ENCODE measurements at regions not wholly inside any gene's neighbourhood (a gene's known extent, or its start where the extent isn't known, plus 50 kb on each side); places are given as distances from the start of the nearest gene placed in this dataset.
"Not testable (repeated sequence)": the region's sequence is repeated elsewhere in the genome, so short reads cannot be mapped to it uniquely, and the experiment has no call there.

GRCh38 chr9:29176786-29177185 lies 1603.5 kb upstream of the C9orf72 start:
- intact Hi-C loops (cut with micrococcal nuclease), result no loop called here
- H3K4me3 Mint-ChIP-seq, result no peak overlapping the region
- H3K4me1 Mint-ChIP-seq (ENCODE audit: low read depth), result no peaks in the 10 kb centered on the region
- no peaks in the 10 kb centered on the region for H3K36me3 Mint-ChIP-seq (ENCODE audit: low read depth)
- DNase-seq (ENCODE audit: low spot score), result no peak
- H3K27me3 Mint-ChIP-seq (ENCODE audit: insufficient read depth), result no peaks in the 10 kb centered on the region
- H3K9me3 Mint-ChIP-seq, result no peaks in the 10 kb centered on the region
- H3K27ac Mint-ChIP-seq, result no peak overlapping the region

DNA sequence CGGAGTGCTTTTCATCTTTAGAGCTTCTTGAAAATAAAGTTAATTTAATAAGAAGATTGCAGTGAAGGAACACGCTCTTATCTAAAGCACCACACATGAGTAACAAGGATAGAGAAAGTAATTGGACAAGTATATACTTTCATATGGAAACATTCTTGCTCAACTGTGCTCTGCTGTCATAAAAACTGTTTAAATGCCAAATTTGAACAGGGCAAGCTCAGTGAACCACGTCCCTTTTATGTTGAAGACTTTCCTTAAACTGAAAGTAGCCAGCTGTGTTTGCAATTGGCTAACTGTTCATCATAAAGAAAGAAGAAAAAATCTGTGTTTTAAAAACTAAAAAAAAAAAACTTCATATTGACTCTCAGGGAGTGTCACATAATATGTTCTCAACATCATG lies 1610.7 kb upstream of the C9orf72 start:
- intact Hi-C loops (cut with micrococcal nuclease), result no loop called here

GRCh38 chr9:29188771-29189170 lies 1615.5 kb upstream of the C9orf72 start:
- H3K27ac Mint-ChIP-seq; H3K4me1 Mint-ChIP-seq (ENCODE audit: low read depth); H3K4me3 Mint-ChIP-seq; H3K9me3 Mint-ChIP-seq; intact Hi-C loops (cut with micrococcal nuclease); H3K27me3 Mint-ChIP-seq (ENCODE audit: insufficient read depth); DNase-seq (ENCODE audit: low spot score); H3K36me3 Mint-ChIP-seq (ENCODE audit: low read depth): not testable (repeated sequence)

More for the DNA sequence above, 1610.7 kb upstream of the C9orf72 start:
- no peak for DNase-seq (ENCODE audit: low spot score)
- Mint-ChIP-seq H3K27ac (no peak overlapping the region), H3K4me3 (no peak overlapping the region), H3K36me3 (ENCODE audit: low read depth) (no peaks in the 10 kb centered on the region), H3K4me1 (ENCODE audit: low read depth) (no peaks in the 10 kb centered on the region), H3K9me3 (no peaks in the 10 kb centered on the region), H3K27me3 (ENCODE audit: insufficient read depth) (no peaks in the 10 kb centered on the region)

GRCh38 chr9:29189221-29189620 lies 1615.9 kb upstream of the C9orf72 start:
- DNase-seq (ENCODE audit: low spot score); H3K4me3 Mint-ChIP-seq; H3K27me3 Mint-ChIP-seq (ENCODE audit: insufficient read depth); H3K9me3 Mint-ChIP-seq; H3K4me1 Mint-ChIP-seq (ENCODE audit: low read depth); H3K27ac Mint-ChIP-seq; H3K36me3 Mint-ChIP-seq (ENCODE audit: low read depth); intact Hi-C loops (cut with micrococcal nuclease): not testable (repeated sequence)

- H3K36me3 Mint-ChIP-seq (ENCODE audit: low read depth), result no peaks in the 10 kb centered on the region
- DNase-seq (ENCODE audit: low spot score), result no peak
- intact Hi-C loops (cut with micrococcal nuclease), result no loop called here
- H3K4me3 Mint-ChIP-seq, result no peak overlapping the region
- no peaks in the 10 kb centered on the region for H3K9me3 Mint-ChIP-seq
- H3K27me3 Mint-ChIP-seq (ENCODE audit: insufficient read depth), result peaks cover 2% of the 10 kb centered on the region
- H3K27ac Mint-ChIP-seq, result no peak overlapping the region
- H3K4me1 Mint-ChIP-seq (ENCODE audit: low read depth), result no peaks in the 10 kb centered on the region
Observed at GRCh38 chr9:29198861-29199260, 1625.6 kb upstream of the C9orf72 start.

- no peak overlapping the region for H3K27ac Mint-ChIP-seq
- H3K4me1 Mint-ChIP-seq (ENCODE audit: low read depth), result no peaks in the 10 kb centered on the region
- H3K4me3 Mint-ChIP-seq, result no peak overlapping the region
- H3K27me3 Mint-ChIP-seq (ENCODE audit: insufficient read depth), result peaks cover 2% of the 10 kb centered on the region
- no peaks in the 10 kb centered on the region for H3K9me3 Mint-ChIP-seq
- intact Hi-C loops (cut with micrococcal nuclease), result no loop called here
- H3K36me3 Mint-ChIP-seq (ENCODE audit: low read depth), result no peaks in the 10 kb centered on the region
- no peak for DNase-seq (ENCODE audit: low spot score)
Observed at GRCh38 chr9:29199975-29200374, 1626.7 kb upstream of the C9orf72 start.

- Mint-ChIP-seq H3K27ac (no peak overlapping the region), H3K4me3 (no peak overlapping the region), H3K4me1 (ENCODE audit: low read depth) (no peaks in the 10 kb centered on the region), H3K27me3 (ENCODE audit: insufficient read depth) (peaks cover 2% of the 10 kb centered on the region), H3K36me3 (ENCODE audit: low read depth) (no peaks in the 10 kb centered on the region), H3K9me3 (no peaks in the 10 kb centered on the region)
- DNase-seq (ENCODE audit: low spot score), result no peak
- intact Hi-C loops (cut with micrococcal nuclease), result no loop called here
Observed at GRCh38 chr9:29200650-29201049, 1627.4 kb upstream of the C9orf72 start.

DNA sequence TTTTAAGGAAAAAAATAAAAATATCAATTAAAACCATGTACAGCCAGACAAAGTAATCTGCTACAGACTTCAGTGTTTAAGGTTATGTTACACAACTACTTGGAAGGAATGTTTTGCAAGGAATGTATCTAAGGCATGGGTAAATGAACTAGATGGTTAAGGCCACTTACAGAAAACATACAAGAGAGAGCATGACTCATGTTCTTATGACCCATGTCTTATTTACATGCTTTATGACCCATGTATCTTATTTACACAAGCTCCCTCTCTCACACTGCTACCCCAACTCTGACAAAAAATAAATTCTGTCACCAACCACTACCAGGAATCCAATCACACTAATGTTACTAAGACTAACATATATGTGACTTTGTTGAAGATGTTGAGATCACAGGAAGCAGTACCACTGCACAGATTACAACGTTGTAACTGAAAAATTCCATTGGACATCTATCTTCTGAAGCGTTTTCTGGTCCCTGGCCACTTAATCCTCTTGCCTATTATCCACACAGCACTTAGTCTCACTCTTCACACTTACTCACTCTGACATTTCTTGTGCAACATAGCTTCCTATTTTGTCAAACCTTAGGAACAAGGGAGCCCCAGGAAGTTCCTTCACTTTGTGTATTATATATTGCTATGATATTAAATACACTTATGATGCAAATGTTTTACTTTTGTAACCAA lies 1630.1 kb upstream of the C9orf72 start:
- no peak for DNase-seq (ENCODE audit: low spot score)
- no peaks in the 10 kb centered on the region for H3K36me3 Mint-ChIP-seq (ENCODE audit: low read depth)
- no peak overlapping the region for H3K4me3 Mint-ChIP-seq
- H3K4me1 Mint-ChIP-seq (ENCODE audit: low read depth), result no peaks in the 10 kb centered on the region
- H3K9me3 Mint-ChIP-seq, result no peaks in the 10 kb centered on the region
- intact Hi-C loops (cut with micrococcal nuclease), result no loop called here
- H3K27ac Mint-ChIP-seq, result no peak overlapping the region
- no peaks in the 10 kb centered on the region for H3K27me3 Mint-ChIP-seq (ENCODE audit: insufficient read depth)

- Mint-ChIP-seq H3K9me3 (no peaks in the 10 kb centered on the region), H3K4me3 (no peak overlapping the region), H3K27ac (no peak overlapping the region), H3K27me3 (ENCODE audit: insufficient read depth) (peaks cover 23% of the 10 kb centered on the region), H3K36me3 (ENCODE audit: low read depth) (no peaks in the 10 kb centered on the region), H3K4me1 (ENCODE audit: low read depth) (no peaks in the 10 kb centered on the region)
- intact Hi-C loops (cut with micrococcal nuclease), result no loop called here
- DNase-seq (ENCODE audit: low spot score), result no peak
Observed at GRCh38 chr9:29208670-29209069, 1635.4 kb upstream of the C9orf72 start.

GRCh38 chr9:29209748-29210291 lies 1636.5 kb upstream of the C9orf72 start:
- no peaks in the 10 kb centered on the region for H3K36me3 Mint-ChIP-seq (ENCODE audit: low read depth)
- peaks cover 34% of the 10 kb centered on the region for H3K27me3 Mint-ChIP-seq (ENCODE audit: insufficient read depth)
- H3K4me1 Mint-ChIP-seq (ENCODE audit: low read depth), result no peaks in the 10 kb centered on the region
- no peak overlapping the region for H3K27ac Mint-ChIP-seq
- H3K9me3 Mint-ChIP-seq, result no peaks in the 10 kb centered on the region
- DNase-seq (ENCODE audit: low spot score), result no peak
- intact Hi-C loops (cut with micrococcal nuclease), result loop anchor here (10.0 kb wide), 1 partner anchor 1485 kb away; no protein-coding TSS in a partner anchor
- H3K4me3 Mint-ChIP-seq, result no peak overlapping the region

- Mint-ChIP-seq H3K4me1 (ENCODE audit: low read depth) (no peaks in the 10 kb centered on the region), H3K4me3 (no peak overlapping the region), H3K36me3 (ENCODE audit: low read depth) (no peaks in the 10 kb centered on the region), H3K27me3 (ENCODE audit: insufficient read depth) (peaks cover 46% of the 10 kb centered on the region), H3K27ac (no peak overlapping the region), H3K9me3 (no peaks in the 10 kb centered on the region)
- intact Hi-C loops (cut with micrococcal nuclease), result loop anchor here (10.0 kb wide), 1 partner anchor 1486 kb away; no protein-coding TSS in a partner anchor
- DNase-seq (ENCODE audit: low spot score), result no peak
Observed at GRCh38 chr9:29211003-29211579, 1637.8 kb upstream of the C9orf72 start.

- DNase-seq (ENCODE audit: low spot score), result no peak
- H3K9me3 Mint-ChIP-seq, result no peaks in the 10 kb centered on the region
- no peak overlapping the region for H3K4me3 Mint-ChIP-seq
- H3K36me3 Mint-ChIP-seq (ENCODE audit: low read depth), result no peaks in the 10 kb centered on the region
- intact Hi-C loops (cut with micrococcal nuclease), result loop anchor here (10.0 kb wide), 1 partner anchor 1487 kb away; no protein-coding TSS in a partner anchor
- no peak overlapping the region for H3K27ac Mint-ChIP-seq
- no peaks in the 10 kb centered on the region for H3K4me1 Mint-ChIP-seq (ENCODE audit: low read depth)
- H3K27me3 Mint-ChIP-seq (ENCODE audit: insufficient read depth), result peaks cover 52% of the 10 kb centered on the region
Observed at GRCh38 chr9:29211580-29212396, 1638.5 kb upstream of the C9orf72 start.
